GM12872 (cell line): ENCODE measurements at regions not wholly inside any gene's neighbourhood (a gene's known extent, or its start where the extent isn't known, plus 50 kb on each side); places are given as distances from the start of the nearest gene placed in this dataset.

Experiments
- TF ChIP-seq, protein P1 (sequence below): IDR thresholded peaks from 3 replicates; pipeline ENCODE4 v1.5.1; 2011; ENCODE audit warnings: low read depth, mild to moderate bottlenecking, low read length, moderate library complexity; ENCODE audit not compliant: insufficient read depth

DNA sequence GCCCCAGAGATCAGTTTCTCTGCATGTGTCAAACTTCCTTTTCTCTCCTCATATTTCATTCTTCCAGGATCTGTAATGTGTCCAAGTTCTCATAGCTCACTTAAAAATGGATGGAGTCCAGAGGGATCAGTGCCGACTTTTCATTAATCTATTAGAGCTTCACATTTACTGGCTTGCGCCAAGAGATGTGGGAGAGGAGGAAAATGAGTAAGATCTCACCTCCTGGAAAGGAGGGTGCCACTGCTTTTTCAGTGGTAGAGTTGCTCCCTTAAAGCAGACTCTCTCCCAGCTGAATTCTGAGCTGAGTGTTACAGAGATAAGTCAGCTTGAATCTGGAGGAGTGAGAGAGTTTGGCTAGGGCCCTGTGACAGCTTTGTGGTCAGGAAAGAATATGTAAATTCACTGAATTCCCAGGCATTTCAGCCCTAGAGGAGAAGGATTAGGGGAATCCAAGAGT lies 175.9 kb downstream of the SOX4 start:
- TF ChIP-seq, protein P1, sequence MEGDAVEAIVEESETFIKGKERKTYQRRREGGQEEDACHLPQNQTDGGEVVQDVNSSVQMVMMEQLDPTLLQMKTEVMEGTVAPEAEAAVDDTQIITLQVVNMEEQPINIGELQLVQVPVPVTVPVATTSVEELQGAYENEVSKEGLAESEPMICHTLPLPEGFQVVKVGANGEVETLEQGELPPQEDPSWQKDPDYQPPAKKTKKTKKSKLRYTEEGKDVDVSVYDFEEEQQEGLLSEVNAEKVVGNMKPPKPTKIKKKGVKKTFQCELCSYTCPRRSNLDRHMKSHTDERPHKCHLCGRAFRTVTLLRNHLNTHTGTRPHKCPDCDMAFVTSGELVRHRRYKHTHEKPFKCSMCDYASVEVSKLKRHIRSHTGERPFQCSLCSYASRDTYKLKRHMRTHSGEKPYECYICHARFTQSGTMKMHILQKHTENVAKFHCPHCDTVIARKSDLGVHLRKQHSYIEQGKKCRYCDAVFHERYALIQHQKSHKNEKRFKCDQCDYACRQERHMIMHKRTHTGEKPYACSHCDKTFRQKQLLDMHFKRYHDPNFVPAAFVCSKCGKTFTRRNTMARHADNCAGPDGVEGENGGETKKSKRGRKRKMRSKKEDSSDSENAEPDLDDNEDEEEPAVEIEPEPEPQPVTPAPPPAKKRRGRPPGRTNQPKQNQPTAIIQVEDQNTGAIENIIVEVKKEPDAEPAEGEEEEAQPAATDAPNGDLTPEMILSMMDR: no peak

DNA sequence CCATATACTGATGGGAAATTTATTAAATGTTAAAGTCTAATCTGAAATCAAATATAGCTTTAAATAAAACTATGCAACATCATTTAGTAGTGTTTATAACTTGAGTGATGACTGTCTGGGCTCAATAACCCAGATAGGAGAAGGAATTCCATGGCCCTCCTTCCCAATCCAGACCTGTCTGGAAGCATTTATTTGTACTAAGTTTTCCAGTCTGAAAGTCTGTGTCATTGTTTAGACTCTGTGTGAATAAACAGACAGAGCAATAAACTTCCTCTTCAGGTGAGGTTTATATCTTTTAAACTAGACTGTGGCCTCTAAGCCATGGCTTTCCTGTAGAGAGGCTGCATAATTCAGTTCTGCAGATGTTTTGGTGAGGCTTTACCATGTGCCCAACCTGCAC lies 176.4 kb downstream of the SOX4 start:
- TF ChIP-seq, protein P1: no peak

DNA sequence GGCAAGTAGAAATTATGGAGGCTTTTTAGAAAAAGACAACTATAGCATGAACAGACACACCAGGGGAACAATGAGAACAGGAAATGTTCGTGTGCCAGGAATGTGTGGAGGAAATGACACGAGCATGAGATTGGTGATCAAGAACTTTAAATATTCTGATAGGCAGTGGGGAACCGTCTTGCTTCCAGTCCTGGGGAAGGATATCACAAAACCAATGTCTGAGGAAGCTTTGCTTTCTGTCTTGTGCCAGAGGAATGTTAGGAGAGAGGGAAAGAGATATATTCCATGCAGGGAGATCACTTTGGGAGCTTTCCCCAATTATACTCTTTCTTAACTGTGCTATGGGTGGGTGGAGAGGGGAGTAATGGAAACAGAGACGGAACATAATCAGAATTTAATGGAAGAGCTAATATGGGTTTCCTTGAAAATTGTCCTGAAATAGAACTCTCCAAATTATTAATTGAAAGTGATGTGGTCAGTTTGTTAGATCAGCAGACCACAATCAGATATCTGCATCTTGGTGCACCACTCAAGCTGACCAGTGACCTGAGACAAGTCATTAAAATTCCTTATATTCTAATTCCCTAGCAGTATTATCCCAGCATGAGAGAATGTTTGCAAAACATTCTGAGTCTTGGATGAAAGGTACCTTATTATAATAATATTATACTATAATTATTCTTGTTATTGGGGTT lies 178.2 kb downstream of the SOX4 start:
- TF ChIP-seq, protein P1: no peak

DNA sequence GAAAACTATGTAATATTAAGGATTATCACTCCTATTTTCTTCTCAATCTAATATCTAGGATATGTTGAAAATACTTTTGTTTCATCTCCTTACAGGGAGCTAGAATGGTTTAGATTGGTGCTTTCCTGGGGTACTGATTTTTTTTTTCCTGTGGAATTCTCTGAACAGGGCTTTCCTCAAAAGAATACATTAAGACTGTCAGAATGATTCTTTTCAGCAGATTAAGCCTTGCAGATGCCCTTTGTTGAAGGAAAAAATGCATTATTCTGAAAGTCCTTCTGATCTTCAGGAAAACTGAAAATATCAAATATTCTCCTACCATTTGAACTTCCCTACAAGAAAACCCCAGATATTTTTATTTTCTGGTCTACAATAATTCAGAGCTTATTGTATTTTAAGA lies 178.9 kb downstream of the SOX4 start:
- TF ChIP-seq, protein P1: no peak

DNA sequence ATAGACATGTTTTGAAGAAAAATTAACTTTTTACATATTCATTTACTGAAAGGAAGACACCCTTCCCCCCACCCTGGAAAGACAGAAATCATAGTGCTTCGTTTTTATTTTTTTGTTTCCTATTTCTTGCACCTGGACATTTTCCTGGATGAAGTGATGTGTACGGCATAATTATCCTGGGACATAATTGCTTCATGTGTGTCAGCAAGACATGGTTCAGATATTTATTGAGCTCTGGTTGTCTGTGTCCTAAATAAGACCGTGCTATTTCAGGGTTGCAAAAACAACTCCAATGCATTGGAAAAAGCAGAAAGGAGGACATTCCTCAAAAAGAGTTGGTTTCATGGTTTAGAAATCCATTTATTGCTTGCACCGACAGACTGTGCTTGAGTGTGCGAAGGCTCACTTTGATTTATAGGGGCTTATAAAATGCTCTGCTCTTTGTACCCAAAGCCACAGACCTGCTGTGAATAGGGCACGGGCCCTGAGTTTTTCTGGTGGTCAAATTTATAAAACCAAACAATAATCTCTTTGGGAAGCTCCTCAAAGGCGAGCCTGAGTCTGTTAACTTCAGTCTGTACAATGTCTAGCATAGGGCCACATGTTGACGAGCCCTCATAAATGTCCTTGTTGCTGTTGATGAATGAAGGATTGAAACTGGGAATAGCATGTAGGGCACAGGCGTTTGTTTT lies 179.5 kb downstream of the SOX4 start:
- TF ChIP-seq, protein P1: no peak

DNA sequence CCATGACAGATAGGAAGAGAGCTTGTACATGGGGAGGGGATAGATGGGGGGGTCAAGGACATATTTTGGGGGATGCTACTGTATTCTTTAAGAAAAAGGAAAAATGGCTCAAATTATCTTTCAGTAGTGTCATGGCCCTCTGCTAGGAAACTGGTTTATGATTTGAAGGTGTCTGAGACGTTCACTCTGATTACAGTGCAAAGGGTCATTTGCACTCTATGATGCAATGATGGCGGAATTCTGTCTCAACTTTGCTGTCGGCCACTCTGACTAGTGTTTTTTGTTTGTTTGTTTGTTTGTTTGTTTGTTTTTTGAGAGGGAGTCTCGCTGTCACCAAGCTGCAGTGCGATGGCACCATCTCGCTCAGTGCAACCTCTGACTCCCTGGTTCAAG lies 180.0 kb downstream of the SOX4 start:
- TF ChIP-seq, protein P1: no peak

- TF ChIP-seq, protein P1: no peak
These were observed 184.3 kb downstream of the SOX4 start for GRCh38 chr6:21777846-21778245.
